ENCODE measurements at regions not wholly inside any gene's neighbourhood (a gene's known extent, or its start where the extent isn't known, plus 50 kb on each side); places are given as distances from the start of the nearest gene placed in this dataset.

- H3K36me3 ChIP-seq (ENCODE audit: low read length): no peaks in the 10 kb centered on the region
Observed at GRCh38 chr20:4585758-4586157, 100.5 kb upstream of the PRNP start.

GRCh38 chr20:4585104-4585753 is 101.0 kb upstream of the PRNP start:
- Histone ChIP-seq H3K4me2 (ENCODE audit: low read depth, low read length, poor library complexity, severe bottlenecking) (no peak overlapping the region), H3K27ac (ENCODE audit: low read depth, low read length) (no peak overlapping the region), H3K9ac (ENCODE audit: low read length) (no peak overlapping the region)

More at GRCh38 chr20:4585758-4586157, 100.5 kb upstream of the PRNP start:
- no peak for TF ChIP-seq EZH2phosphoT487 (conservative IDR thresholded peaks at IDR 0.05; ENCODE audit: low read length)
- no peak for TF ChIP-seq CTCF (IDR thresholded peaks at IDR 0.05; ENCODE audit: insufficient read depth, low read length, poor library complexity, severe bottlenecking)
- no peak overlapping the region for H2AFZ ChIP-seq (ENCODE audit: low read depth, low read length, severe bottlenecking)
- H3F3A ChIP-seq (ENCODE audit: insufficient read depth): no peaks in the 10 kb centered on the region
- H3K27me3 ChIP-seq (ENCODE audit: low read length): no peaks in the 10 kb centered on the region
- no peak overlapping the region for H3K27ac ChIP-seq (ENCODE audit: low read depth, low read length)
- no peaks in the 10 kb centered on the region for H3K79me2 ChIP-seq (ENCODE audit: insufficient read depth, low read length)
- H3K9me3 ChIP-seq (ENCODE audit: insufficient read depth, low read length): no peaks in the 10 kb centered on the region
- H4K20me1 ChIP-seq (ENCODE audit: low read depth, low read length): no peaks in the 10 kb centered on the region
- H3K4me3 ChIP-seq (ENCODE audit: insufficient read depth, low read length, poor library complexity, severe bottlenecking): no peak overlapping the region
- H3K4me2 ChIP-seq (ENCODE audit: low read depth, low read length, poor library complexity, severe bottlenecking): no peak overlapping the region
- no peaks in the 10 kb centered on the region for H3K9me2 ChIP-seq (replicated peaks; ENCODE audit: insufficient read depth, low read length)
- no peak overlapping the region for H3K9ac ChIP-seq (ENCODE audit: low read length)

GRCh38 chr20:4584510-4584909 is 101.7 kb upstream of the PRNP start:
- Histone ChIP-seq H3K9ac (ENCODE audit: low read length) (no peak overlapping the region), H3K9me3 (ENCODE audit: insufficient read depth, low read length) (no peaks in the 10 kb centered on the region), H3K4me2 (ENCODE audit: low read depth, low read length, poor library complexity, severe bottlenecking) (no peak overlapping the region), H4K20me1 (ENCODE audit: low read depth, low read length) (no peaks in the 10 kb centered on the region), H3K27me3 (ENCODE audit: low read length) (no peaks in the 10 kb centered on the region), H3K79me2 (ENCODE audit: insufficient read depth, low read length) (no peaks in the 10 kb centered on the region), H3K36me3 (ENCODE audit: low read length) (no peaks in the 10 kb centered on the region), H3K27ac (ENCODE audit: low read depth, low read length) (no peak overlapping the region), H2AFZ (ENCODE audit: low read depth, low read length, severe bottlenecking) (no peak overlapping the region), H3F3A (ENCODE audit: insufficient read depth) (no peaks in the 10 kb centered on the region), H3K9me2 (replicated peaks; ENCODE audit: insufficient read depth, low read length) (no peaks in the 10 kb centered on the region), H3K4me3 (ENCODE audit: insufficient read depth, low read length, poor library complexity, severe bottlenecking) (no peak overlapping the region)
- TF ChIP-seq CTCF (IDR thresholded peaks at IDR 0.05; ENCODE audit: insufficient read depth, low read length, poor library complexity, severe bottlenecking) (no peak), EZH2phosphoT487 (conservative IDR thresholded peaks at IDR 0.05; ENCODE audit: low read length) (no peak)

More at GRCh38 chr20:4585104-4585753, 101.0 kb upstream of the PRNP start:
- Histone ChIP-seq H2AFZ (ENCODE audit: low read depth, low read length, severe bottlenecking) (no peak overlapping the region), H4K20me1 (ENCODE audit: low read depth, low read length) (no peaks in the 10 kb centered on the region), H3K79me2 (ENCODE audit: insufficient read depth, low read length) (no peaks in the 10 kb centered on the region), H3K27me3 (ENCODE audit: low read length) (no peaks in the 10 kb centered on the region), H3F3A (ENCODE audit: insufficient read depth) (no peaks in the 10 kb centered on the region), H3K4me3 (ENCODE audit: insufficient read depth, low read length, poor library complexity, severe bottlenecking) (no peak overlapping the region), H3K9me2 (replicated peaks; ENCODE audit: insufficient read depth, low read length) (no peaks in the 10 kb centered on the region), H3K36me3 (ENCODE audit: low read length) (no peaks in the 10 kb centered on the region), H3K9me3 (ENCODE audit: insufficient read depth, low read length) (no peaks in the 10 kb centered on the region)
- no peak for TF ChIP-seq EZH2phosphoT487 (conservative IDR thresholded peaks at IDR 0.05; ENCODE audit: low read length)
- TF ChIP-seq CTCF (IDR thresholded peaks at IDR 0.05; ENCODE audit: insufficient read depth, low read length, poor library complexity, severe bottlenecking): no peak

All from SU-DHL-6 (cell line).